ENCODE measurements at regions not wholly inside any gene's neighbourhood (a gene's known extent, or its start where the extent isn't known, plus 50 kb on each side); places are given as distances from the start of the nearest gene placed in this dataset.

DNA sequence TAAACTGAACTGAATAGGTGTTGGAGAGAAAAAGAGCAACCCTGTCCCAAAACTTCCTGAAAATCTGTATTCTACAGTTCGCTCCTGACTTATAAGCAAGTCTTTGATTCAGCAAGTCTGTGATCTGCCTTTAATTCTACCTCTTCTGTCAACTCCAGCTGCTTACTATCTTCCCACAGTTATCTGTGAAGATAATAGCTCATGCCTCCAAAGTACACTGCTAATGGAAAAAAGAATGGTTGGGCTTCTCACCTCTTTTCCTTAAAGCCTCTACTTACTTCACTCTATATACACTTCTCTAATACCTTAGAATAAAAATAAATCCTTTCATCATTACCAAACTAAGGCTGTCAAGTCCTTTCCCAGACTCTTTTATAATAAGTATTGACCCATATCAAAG, 391.5 kb upstream of the MIR17HG start:
- H3K4me3 ChIP-seq = no peak overlapping the region
- H3K36me3 ChIP-seq = no peaks in the 10 kb centered on the region
- DNase-seq = no peak
- ATAC-seq = no peak
- no peaks in the 10 kb centered on the region for H3K27me3 ChIP-seq
- intact Hi-C loops (cut with DNase I) = no loop called here
- no peaks in the 10 kb centered on the region for H3K4me1 ChIP-seq
- H3K27ac ChIP-seq = no peak overlapping the region
- no peak for TF ChIP-seq POLR2A (IDR thresholded peaks at IDR 0.05)
- TF ChIP-seq, protein P1, sequence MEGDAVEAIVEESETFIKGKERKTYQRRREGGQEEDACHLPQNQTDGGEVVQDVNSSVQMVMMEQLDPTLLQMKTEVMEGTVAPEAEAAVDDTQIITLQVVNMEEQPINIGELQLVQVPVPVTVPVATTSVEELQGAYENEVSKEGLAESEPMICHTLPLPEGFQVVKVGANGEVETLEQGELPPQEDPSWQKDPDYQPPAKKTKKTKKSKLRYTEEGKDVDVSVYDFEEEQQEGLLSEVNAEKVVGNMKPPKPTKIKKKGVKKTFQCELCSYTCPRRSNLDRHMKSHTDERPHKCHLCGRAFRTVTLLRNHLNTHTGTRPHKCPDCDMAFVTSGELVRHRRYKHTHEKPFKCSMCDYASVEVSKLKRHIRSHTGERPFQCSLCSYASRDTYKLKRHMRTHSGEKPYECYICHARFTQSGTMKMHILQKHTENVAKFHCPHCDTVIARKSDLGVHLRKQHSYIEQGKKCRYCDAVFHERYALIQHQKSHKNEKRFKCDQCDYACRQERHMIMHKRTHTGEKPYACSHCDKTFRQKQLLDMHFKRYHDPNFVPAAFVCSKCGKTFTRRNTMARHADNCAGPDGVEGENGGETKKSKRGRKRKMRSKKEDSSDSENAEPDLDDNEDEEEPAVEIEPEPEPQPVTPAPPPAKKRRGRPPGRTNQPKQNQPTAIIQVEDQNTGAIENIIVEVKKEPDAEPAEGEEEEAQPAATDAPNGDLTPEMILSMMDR (IDR thresholded peaks at IDR 0.05) = no peak
- H3K9me3 ChIP-seq = no peaks in the 10 kb centered on the region
- WGBS (ENCODE audit: insufficient coverage, low coverage, low lambda C conversion rate, missing lambda C conversion rate) = 13% methylated on average over 1 of the region's 1 CpG

DNA sequence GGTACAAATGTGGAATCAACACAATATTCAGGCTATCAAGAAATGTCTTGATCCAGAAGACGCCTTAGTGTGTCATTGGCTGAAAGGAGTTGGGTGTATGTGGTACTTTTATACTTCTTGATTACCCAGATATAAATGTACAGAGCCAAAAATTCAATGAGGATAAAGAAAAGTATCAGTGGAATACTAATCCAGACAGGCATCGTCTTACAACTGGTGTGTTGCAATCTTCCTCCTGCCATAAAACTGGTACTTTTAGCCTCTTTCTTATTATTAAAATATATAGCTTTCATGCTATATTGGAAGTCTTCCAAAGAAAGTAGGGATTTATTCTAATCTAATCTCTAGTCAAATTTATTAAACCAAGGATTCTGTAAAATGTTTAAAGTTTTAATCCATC, 388.6 kb upstream of the MIR17HG start:
- DNase-seq (no peak), ATAC-seq (no peak)
- H3K27ac ChIP-seq = no peak overlapping the region
- no peaks in the 10 kb centered on the region for H3K9me3 ChIP-seq
- H3K4me1 ChIP-seq = no peaks in the 10 kb centered on the region
- TF ChIP-seq POLR2A (IDR thresholded peaks at IDR 0.05) = no peak
- TF ChIP-seq, protein P1 (IDR thresholded peaks at IDR 0.05) = no peak
- H3K36me3 ChIP-seq = no peaks in the 10 kb centered on the region
- intact Hi-C loops (cut with DNase I) = no loop called here
- H3K4me3 ChIP-seq = no peak overlapping the region
- no peaks in the 10 kb centered on the region for H3K27me3 ChIP-seq
- WGBS (ENCODE audit: insufficient coverage, low coverage, low lambda C conversion rate, missing lambda C conversion rate) = 58% methylated on average over 2 of the region's 2 CpGs

DNA sequence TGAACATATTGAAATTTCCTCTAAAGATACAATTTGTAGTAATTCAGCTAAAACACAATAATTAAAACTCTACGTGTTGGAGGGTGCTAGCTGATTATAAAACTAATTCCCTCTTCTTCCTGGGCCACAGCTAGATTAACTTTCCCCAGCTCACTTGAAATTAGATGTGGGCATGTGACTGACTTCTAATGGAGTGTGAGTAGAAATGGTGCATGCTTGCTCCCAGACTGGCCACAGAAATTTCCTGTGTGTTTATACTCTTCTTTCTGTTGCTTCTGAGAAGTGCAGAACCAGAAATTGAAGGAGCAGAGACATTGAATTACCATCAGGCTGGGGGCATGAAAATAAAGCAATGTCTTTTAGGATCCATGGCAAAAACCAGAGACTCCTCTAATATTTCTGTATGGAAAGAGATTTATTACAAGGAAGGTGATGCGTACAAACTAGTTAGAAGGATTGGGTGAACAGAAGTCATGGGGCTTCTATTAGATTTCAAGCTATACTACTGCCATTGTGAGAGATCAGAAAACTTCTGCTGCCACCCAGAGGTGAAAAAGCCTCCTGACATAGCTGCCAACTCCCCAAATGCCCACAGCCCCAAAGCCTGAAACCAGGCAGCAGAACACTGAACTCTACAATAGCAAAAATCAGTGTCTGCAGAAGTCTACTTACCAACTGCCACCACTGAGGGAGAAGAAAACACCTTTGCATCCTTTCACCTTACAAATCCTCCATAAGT, 379.2 kb upstream of the MIR17HG start:
- intact Hi-C loops (cut with DNase I) = no loop called here
- Histone ChIP-seq H3K36me3 (no peaks in the 10 kb centered on the region), H3K27me3 (no peaks in the 10 kb centered on the region), H3K27ac (no peak overlapping the region), H3K9me3 (no peaks in the 10 kb centered on the region), H3K4me3 (no peak overlapping the region), H3K4me1 (no peaks in the 10 kb centered on the region)
- TF ChIP-seq, protein P1 (IDR thresholded peaks at IDR 0.05) = peak in 2 of 4 donors; percentile 12 to 22
- no peak for TF ChIP-seq POLR2A (IDR thresholded peaks at IDR 0.05)
- DNase-seq = no peak
- ATAC-seq = peak in 2 of 4 donors; percentile 31 to 58
- 37% methylated on average over 2 of the region's 2 CpGs for WGBS (ENCODE audit: insufficient coverage, low coverage, low lambda C conversion rate, missing lambda C conversion rate)

GRCh38 chr13:90974249-90974975, 373.1 kb upstream of the MIR17HG start:
- no peaks in the 10 kb centered on the region for H3K9me3 ChIP-seq
- no peaks in the 10 kb centered on the region for H3K27me3 ChIP-seq
- no peaks in the 10 kb centered on the region for H3K4me1 ChIP-seq
- DNase-seq (no peak), ATAC-seq (no peak)
- intact Hi-C loops (cut with DNase I) = no loop called here
- TF ChIP-seq, protein P1 (IDR thresholded peaks at IDR 0.05) = no peak
- TF ChIP-seq POLR2A (IDR thresholded peaks at IDR 0.05) = no peak
- no peak overlapping the region for H3K4me3 ChIP-seq
- H3K27ac ChIP-seq = no peak overlapping the region
- 7% methylated on average over 3 of the region's 3 CpGs for WGBS (ENCODE audit: insufficient coverage, low coverage, low lambda C conversion rate, missing lambda C conversion rate)
- H3K36me3 ChIP-seq = no peaks in the 10 kb centered on the region
